HFFc6 (cell line): ENCODE measurements at regions not wholly inside any gene's neighbourhood (a gene's known extent, or its start where the extent isn't known, plus 50 kb on each side); places are given as distances from the start of the nearest gene placed in this dataset.

Experiments used
- DNase-seq: peaks from one replicate; pipeline ENCODE4 v3.0.0-alpha.2; 2018
- H3K27ac Mint-ChIP-seq: 2 replicates; pipeline ENCODE4 v1.8.0; 2020; ENCODE audit warnings: mild to moderate bottlenecking, mixed read lengths
- H3K27me3 Mint-ChIP-seq: 2 replicates; pipeline ENCODE4 v1.8.0; 2021; ENCODE audit warnings: mild to moderate bottlenecking, moderate library complexity, mixed read lengths; ENCODE audit not compliant: insufficient read depth
- H3K36me3 Mint-ChIP-seq: 2 replicates; pipeline ENCODE4 v1.8.0; 2021; ENCODE audit warnings: low read depth, mixed read lengths
- H3K4me1 Mint-ChIP-seq: 2 replicates; pipeline ENCODE4 v1.8.0; 2020; ENCODE audit warnings: low read depth, mixed read lengths
- H3K4me3 Mint-ChIP-seq: 2 replicates; pipeline ENCODE4 v1.8.0; 2020; ENCODE audit warnings: mild to moderate bottlenecking, moderate library complexity, mixed read lengths
- H3K9me3 Mint-ChIP-seq: 2 replicates; pipeline ENCODE4 v1.8.0; 2020; ENCODE audit warnings: mild to moderate bottlenecking, mixed read lengths
- CTCF ChIP-seq: fragments of 200-600 bp; sonication (generic); IDR thresholded peaks from 2 replicates; pipeline ENCODE4 v1.5.0; 2021; ENCODE audit warnings: antibody characterized with exemption, mild to moderate bottlenecking

DNA sequence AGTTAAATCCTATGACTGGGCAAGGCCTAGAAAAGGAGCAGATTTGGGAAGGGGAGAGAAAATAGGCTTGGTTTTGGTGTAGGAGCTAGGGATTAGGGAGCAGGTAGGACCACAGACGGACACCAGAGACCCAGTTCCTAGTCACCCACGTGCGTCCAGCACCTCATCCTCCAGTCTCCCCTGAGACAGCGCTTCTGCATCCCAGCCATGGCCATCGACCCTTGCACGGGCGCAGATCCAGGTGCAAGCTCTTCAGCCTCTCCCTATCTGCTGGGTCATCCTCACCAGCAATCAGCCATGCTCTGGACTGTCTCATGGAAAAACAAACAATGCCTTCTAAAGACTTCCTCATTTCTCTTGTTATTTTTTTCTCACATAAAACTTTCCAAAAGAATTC, 246.8 kb upstream of the RAB6C start:
- peaks cover 29% of the 10 kb centered on the region for H3K9me3 Mint-ChIP-seq
- no peak overlapping the region for H3K27ac Mint-ChIP-seq
- H3K4me1 Mint-ChIP-seq, result no peaks in the 10 kb centered on the region
- H3K4me3 Mint-ChIP-seq, result no peak overlapping the region
- DNase-seq, result no peak
- no peak for TF ChIP-seq CTCF
- H3K27me3 Mint-ChIP-seq, result peaks cover 2% of the 10 kb centered on the region; the same call in 1 of the 2 replicates
- no peaks in the 10 kb centered on the region for H3K36me3 Mint-ChIP-seq

GRCh38 chr2:129733041-129733440, 246.4 kb upstream of the RAB6C start:
- Mint-ChIP-seq H3K9me3 (peaks cover 29% of the 10 kb centered on the region), H3K4me3 (no peak overlapping the region), H3K4me1 (no peaks in the 10 kb centered on the region), H3K36me3 (no peaks in the 10 kb centered on the region), H3K27ac (no peak overlapping the region), H3K27me3 (peaks cover 2% of the 10 kb centered on the region; the same call in 1 of the 2 replicates)
- DNase-seq, result no peak
- no peak for TF ChIP-seq CTCF

DNA sequence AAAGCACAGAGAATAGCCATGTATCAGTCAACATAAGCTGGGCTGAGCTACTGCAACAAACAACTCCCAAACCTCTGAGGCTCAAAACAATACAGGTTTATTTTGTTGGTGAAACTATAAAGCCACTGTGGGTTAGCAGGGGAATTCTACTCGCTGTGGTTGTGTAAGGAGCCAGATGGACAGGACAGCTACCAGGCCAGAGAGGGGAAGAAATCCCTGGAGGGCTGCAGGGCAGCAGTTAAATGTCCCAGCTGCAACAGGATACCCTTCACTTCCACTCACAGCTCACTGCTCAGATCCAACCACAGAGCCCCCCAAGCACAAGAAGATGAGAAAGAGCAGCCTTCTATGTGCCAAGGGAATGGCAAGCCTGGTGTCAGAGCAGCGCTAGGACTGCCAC, 245.9 kb upstream of the RAB6C start:
- H3K4me3 Mint-ChIP-seq, result no peak overlapping the region
- no peaks in the 10 kb centered on the region for H3K4me1 Mint-ChIP-seq
- H3K36me3 Mint-ChIP-seq, result no peaks in the 10 kb centered on the region

GRCh38 chr2:129734343-129735034, 245.0 kb upstream of the RAB6C start:
- Mint-ChIP-seq H3K27me3 (no peaks in the 10 kb centered on the region), H3K4me3 (no peak overlapping the region), H3K36me3 (no peaks in the 10 kb centered on the region), H3K9me3 (peaks cover 21% of the 10 kb centered on the region), H3K27ac (no peak overlapping the region), H3K4me1 (no peaks in the 10 kb centered on the region)
- DNase-seq, result no peak
- no peak for TF ChIP-seq CTCF

More for the DNA sequence above, 245.9 kb upstream of the RAB6C start:
- peaks cover 28% of the 10 kb centered on the region for H3K9me3 Mint-ChIP-seq
- H3K27ac Mint-ChIP-seq, result no peak overlapping the region
- DNase-seq, result no peak
- no peaks in the 10 kb centered on the region for H3K27me3 Mint-ChIP-seq
- TF ChIP-seq CTCF, result no peak

DNA sequence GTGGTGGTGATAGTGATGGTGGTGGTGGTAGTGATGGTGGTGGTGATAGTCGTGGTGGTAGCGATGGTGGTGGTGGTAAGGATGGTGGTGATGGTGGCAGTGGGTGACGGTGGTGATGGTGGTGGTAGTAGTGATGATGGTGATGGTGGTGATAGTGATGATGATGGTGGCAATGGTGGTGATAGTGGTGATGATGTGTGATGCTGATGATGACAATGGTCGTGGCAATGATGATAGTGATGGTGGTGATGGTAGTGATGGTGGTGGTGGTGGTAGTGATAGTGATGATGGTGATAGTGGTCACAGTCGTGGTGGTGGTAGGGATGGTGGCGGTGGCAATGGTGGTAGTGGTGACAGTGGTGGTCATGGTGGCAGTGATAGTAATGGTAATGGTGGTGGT, 243.9 kb upstream of the RAB6C start:
- no peaks in the 10 kb centered on the region; the same call in 1 of the 2 replicates for H3K36me3 Mint-ChIP-seq
- H3K27ac Mint-ChIP-seq, result no peak overlapping the region
- no peaks in the 10 kb centered on the region; the same call in 1 of the 2 replicates for H3K27me3 Mint-ChIP-seq
- no peak for TF ChIP-seq CTCF
- H3K4me1 Mint-ChIP-seq, result no peaks in the 10 kb centered on the region
- DNase-seq, result no peak
- H3K9me3 Mint-ChIP-seq, result peaks cover 26% of the 10 kb centered on the region
- no peak overlapping the region for H3K4me3 Mint-ChIP-seq
